Skeletal muscle tissue (tissue), 3 donors: ENCODE measurements at regions not wholly inside any gene's neighbourhood (a gene's known extent, or its start where the extent isn't known, plus 50 kb on each side); places are given as distances from the start of the nearest gene placed in this dataset.
"Not testable (repeated sequence)": the region's sequence is repeated elsewhere in the genome, so short reads cannot be mapped to it uniquely, and the experiment has no call there.

Source experiments
- H3K27ac ChIP-seq: one replicate; pipeline ENCODE4 v1.7.0; 2013; ENCODE audit warnings: mild to moderate bottlenecking, low read depth, low read length, inconsistent platforms
- H3K27me3 ChIP-seq, 3 donors: one replicate each; pipeline ENCODE4 v1.7.0; 2013; ENCODE audit warnings: low read length in 3 of 3; ENCODE audit not compliant: control insufficient read depth in 3 of 3, insufficient read depth in 3 of 3
- H3K36me3 ChIP-seq, 3 donors: one replicate each; pipeline ENCODE4 v1.7.0; 2013; ENCODE audit warnings: low read length in 3 of 3; ENCODE audit not compliant: control insufficient read depth in 3 of 3, insufficient read depth in 3 of 3
- H3K4me1 ChIP-seq, 3 donors: one replicate each; pipeline ENCODE4 v1.7.0; 2013; ENCODE audit warnings: low read length in 3 of 3, mild to moderate bottlenecking in 3 of 3; ENCODE audit not compliant: control insufficient read depth in 3 of 3, insufficient read depth in 3 of 3
- H3K4me3 ChIP-seq, 3 donors: one replicate each; pipeline ENCODE4 v1.7.0; 2013; ENCODE audit warnings: low read length in 3 of 3
- H3K9ac ChIP-seq, 3 donors: one replicate each; pipeline ENCODE4 v1.7.0; 2013; ENCODE audit warnings: low read length in 3 of 3, mild to moderate bottlenecking in 3 of 3, moderate library complexity in 2 of 3, low read depth in 1 of 3
- H3K9me3 ChIP-seq, 3 donors: one replicate each; pipeline ENCODE4 v1.7.0; 2013; ENCODE audit warnings: low read length in 3 of 3; ENCODE audit not compliant: control insufficient read depth in 3 of 3
- donor health status: Osteomylitis.

DNA sequence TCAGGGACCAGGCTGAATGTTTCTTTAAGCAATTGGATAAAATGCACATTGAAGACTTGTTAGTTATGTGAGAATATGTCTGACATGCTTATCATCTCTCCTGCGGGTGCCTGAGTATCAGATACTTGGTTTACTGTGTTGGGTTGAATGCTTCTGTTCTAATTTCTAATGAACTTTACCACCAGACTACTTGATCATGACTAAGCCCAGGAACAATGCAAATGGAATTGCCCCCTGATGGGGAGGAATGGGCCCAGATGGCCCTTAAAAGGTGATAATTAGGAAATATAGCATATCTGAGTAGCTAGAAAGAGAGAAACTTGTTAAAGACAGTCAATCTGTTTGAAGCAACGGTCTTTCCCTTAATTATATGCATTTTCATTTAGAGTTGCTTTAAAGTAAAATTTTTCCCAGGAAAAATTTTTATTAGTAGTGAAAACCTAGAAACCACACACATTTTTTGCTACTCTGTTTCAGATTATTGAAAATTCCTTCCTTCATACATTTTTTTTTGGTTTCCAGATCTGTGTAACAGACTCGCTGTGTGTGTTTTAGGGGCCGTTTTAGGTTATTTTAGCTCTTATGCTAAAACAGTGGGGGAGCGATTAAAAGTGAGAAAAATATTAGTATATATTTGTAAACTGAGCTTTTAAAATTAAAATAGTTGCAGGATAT is 186.6 kb downstream of the TM9SF2 start:
- peaks cover 0 to 4% (median 0%) of the 10 kb centered on the region in 3 donors for H3K4me1 ChIP-seq

GRCh38 chr13:99686944-99687411 is 185.7 kb downstream of the TM9SF2 start:
- Histone ChIP-seq H3K4me1 (peaks cover 0 to 4% (median 0%) of the 10 kb centered on the region in 3 donors), H3K27ac (no peak overlapping the region), H3K9ac (no peak overlapping the region), H3K4me3 (no peak overlapping the region), H3K27me3 (no peaks in the 10 kb centered on the region), H3K36me3 (no peaks in the 10 kb centered on the region), H3K9me3 (no peaks in the 10 kb centered on the region)

More for the DNA sequence above, 186.6 kb downstream of the TM9SF2 start:
- Histone ChIP-seq H3K9me3 (no peaks in the 10 kb centered on the region), H3K27ac (no peak overlapping the region), H3K9ac (no peak overlapping the region), H3K27me3 (no peaks in the 10 kb centered on the region), H3K4me3 (no peak overlapping the region), H3K36me3 (no peaks in the 10 kb centered on the region)

DNA sequence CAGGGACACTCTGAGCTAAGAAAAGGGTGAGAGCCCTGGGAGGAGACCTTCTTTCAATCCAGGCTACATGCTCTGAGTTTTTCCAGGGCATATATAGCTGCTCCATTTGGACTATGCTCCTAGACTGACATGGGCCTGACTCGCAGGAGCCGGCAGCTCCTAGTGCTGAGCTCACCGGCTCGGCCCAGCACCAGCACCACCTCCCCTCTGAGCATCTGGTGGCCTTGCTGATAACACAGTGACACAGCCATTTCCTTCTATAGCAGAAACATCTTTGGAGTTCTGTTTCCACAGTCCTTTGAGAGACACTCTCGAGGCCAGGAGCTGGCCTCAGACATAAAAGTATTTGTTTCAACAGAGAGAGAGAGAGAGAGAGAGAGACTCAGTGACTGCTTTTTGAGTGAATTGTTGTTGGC is 184.9 kb downstream of the TM9SF2 start:
- Histone ChIP-seq H3K9me3 (no peaks in the 10 kb centered on the region), H3K36me3 (no peaks in the 10 kb centered on the region), H3K27me3 (no peaks in the 10 kb centered on the region), H3K27ac (no peak overlapping the region), H3K4me3 (no peak overlapping the region), H3K4me1 (peaks cover 0 to 4% (median 0%) of the 10 kb centered on the region in 3 donors), H3K9ac (no peak overlapping the region)

DNA sequence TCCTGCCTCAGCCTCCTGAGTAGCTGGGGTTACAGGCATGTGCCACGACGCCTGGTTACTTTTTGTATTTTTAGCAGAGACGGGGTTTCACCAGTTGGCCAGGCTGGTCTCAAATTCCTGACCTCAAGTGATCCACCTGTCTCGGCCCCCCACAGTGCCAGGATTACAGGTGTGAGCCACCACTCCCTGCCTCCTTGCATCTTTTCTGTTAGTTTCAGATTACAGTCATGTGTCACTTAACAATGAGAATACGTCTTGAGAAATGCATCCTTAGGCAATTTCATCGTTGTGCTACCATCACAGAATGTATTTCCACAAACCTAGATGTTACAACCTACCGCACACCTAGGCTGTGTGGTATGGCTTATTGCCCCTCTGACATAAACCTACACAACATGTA is 180.4 kb downstream of the TM9SF2 start:
- H3K27ac ChIP-seq = no peak overlapping the region
- H3K9me3 ChIP-seq = no peaks in the 10 kb centered on the region
- peaks cover 0 to 7% (median 6%) of the 10 kb centered on the region in 3 donors for H3K4me1 ChIP-seq
- H3K4me3 ChIP-seq = no peak overlapping the region
- no peaks in the 10 kb centered on the region for H3K27me3 ChIP-seq
- H3K9ac ChIP-seq = no peak overlapping the region
- H3K36me3 ChIP-seq = no peaks in the 10 kb centered on the region

- no peaks in the 10 kb centered on the region for H3K27me3 ChIP-seq
- no peaks in the 10 kb centered on the region for H3K9me3 ChIP-seq
- H3K36me3 ChIP-seq = no peaks in the 10 kb centered on the region
- H3K4me1 ChIP-seq = peaks cover 0 to 6% (median 3%) of the 10 kb centered on the region in 3 donors
- no peak overlapping the region for H3K9ac ChIP-seq
- no peak overlapping the region for H3K27ac ChIP-seq
- H3K4me3 ChIP-seq = no peak overlapping the region
Observed at GRCh38 chr13:99677116-99677951, 176.1 kb downstream of the TM9SF2 start.

DNA sequence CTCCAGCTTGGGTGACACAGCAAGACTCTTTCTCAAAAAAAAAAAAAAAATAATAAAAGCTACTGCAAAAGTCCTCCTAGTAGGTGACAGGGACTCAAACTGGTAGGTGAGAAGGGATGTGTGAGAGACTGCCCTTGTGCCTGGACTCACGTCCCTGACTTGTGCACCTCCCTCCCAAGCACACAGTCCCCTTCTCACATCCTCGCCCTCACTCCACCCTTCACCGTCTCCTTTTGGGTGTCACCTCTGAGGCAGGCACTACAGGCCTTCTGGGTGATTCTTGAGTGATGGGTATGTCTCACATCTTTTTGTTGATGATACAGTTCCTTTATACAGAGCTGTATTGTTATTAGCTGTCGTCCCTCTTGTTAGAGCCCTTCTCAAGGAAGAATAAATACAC is 170.5 kb downstream of the TM9SF2 start:
- Histone ChIP-seq H3K4me1 (no peaks in the 10 kb centered on the region), H3K36me3 (no peaks in the 10 kb centered on the region), H3K27me3 (no peaks in the 10 kb centered on the region), H3K9me3 (no peaks in the 10 kb centered on the region), H3K4me3 (no peak overlapping the region), H3K27ac (no peak overlapping the region), H3K9ac (no peak overlapping the region)

DNA sequence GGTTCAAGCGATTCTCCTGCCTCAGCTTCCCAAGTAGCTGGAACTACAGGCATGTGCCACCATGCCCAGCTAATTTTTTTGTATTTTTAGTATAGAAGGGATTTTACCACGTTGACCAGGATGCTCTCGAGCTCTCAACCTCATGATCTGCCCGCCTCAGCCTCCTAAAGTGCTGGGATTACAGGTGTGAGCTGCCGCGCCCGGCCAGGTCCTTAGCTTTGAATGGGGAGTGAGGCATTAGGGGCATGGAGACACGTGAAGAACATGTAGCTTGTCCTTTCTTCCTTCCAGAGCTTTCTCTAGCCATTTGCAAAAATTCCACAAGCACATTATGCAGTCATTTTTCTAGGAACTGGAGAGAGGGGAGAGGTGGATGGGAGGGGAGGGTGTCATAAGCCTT is 167.8 kb downstream of the TM9SF2 start:
- not testable (repeated sequence) for H3K27ac ChIP-seq, H3K27me3 ChIP-seq, H3K36me3 ChIP-seq, H3K9me3 ChIP-seq, H3K4me1 ChIP-seq, H3K9ac ChIP-seq, H3K4me3 ChIP-seq

- H3K9me3 ChIP-seq = no peaks in the 10 kb centered on the region
- H3K27me3 ChIP-seq = no peaks in the 10 kb centered on the region
- no peak overlapping the region for H3K9ac ChIP-seq
- H3K27ac ChIP-seq = no peak overlapping the region
- H3K4me1 ChIP-seq = peaks cover 0 to 3% (median 0%) of the 10 kb centered on the region in 3 donors
- no peaks in the 10 kb centered on the region for H3K36me3 ChIP-seq
- H3K4me3 ChIP-seq = no peak overlapping the region
Observed at GRCh38 chr13:99666146-99666805, 165.0 kb downstream of the TM9SF2 start.

GRCh38 chr13:99665711-99666110 is 164.4 kb downstream of the TM9SF2 start:
- no peak overlapping the region for H3K27ac ChIP-seq
- H3K36me3 ChIP-seq = no peaks in the 10 kb centered on the region
- no peaks in the 10 kb centered on the region for H3K9me3 ChIP-seq
- H3K4me1 ChIP-seq = peaks cover 0 to 3% (median 0%) of the 10 kb centered on the region in 3 donors
- H3K4me3 ChIP-seq = no peak overlapping the region
- no peaks in the 10 kb centered on the region for H3K27me3 ChIP-seq
- no peak overlapping the region for H3K9ac ChIP-seq

- H3K27ac ChIP-seq = no peak overlapping the region
- H3K4me1 ChIP-seq = peaks cover 0 to 3% (median 0%) of the 10 kb centered on the region in 3 donors
- no peaks in the 10 kb centered on the region for H3K9me3 ChIP-seq
- no peaks in the 10 kb centered on the region for H3K27me3 ChIP-seq
- H3K4me3 ChIP-seq = no peak overlapping the region
- no peaks in the 10 kb centered on the region for H3K36me3 ChIP-seq
- H3K9ac ChIP-seq = no peak overlapping the region
Observed at GRCh38 chr13:99663908-99664307, 162.6 kb downstream of the TM9SF2 start.
